H1 (cell line): ENCODE measurements at regions not wholly inside any gene's neighbourhood (a gene's known extent, or its start where the extent isn't known, plus 50 kb on each side); places are given as distances from the start of the nearest gene placed in this dataset.

Experiments
- CTCF ChIA-PET: fragments of 300-600 bp; sonication (Branson Sonifier 250); formaldehyde crosslinking; loops from one replicate; lab custom pipeline; 2021; ENCODE audit not compliant: partially characterized antibody; lab: Charles Lee
- POLR2A ChIA-PET: fragments of 300-600 bp; sonication (Branson Sonifier 250); formaldehyde crosslinking; loops from one replicate; lab custom pipeline; 2021; ENCODE audit warnings: inconsistent platforms; ENCODE audit not compliant: partially characterized antibody; lab: Charles Lee
- DNase-seq, 2 experiments: peaks; one replicate each; pipeline versions ENCODE4 v3.0.0 to v3.0.0-alpha.2; 2010 to 2022; ENCODE audit warnings: low spot score in 2 of 2, low read depth in 1 of 2, mixed read lengths in 1 of 2
- FAIRE-seq: peaks from 2 replicates; lab custom pipeline; 2011; peaks lifted over from hg19 to GRCh38; lab: Jason Lieb, UNC
- H2AFZ ChIP-seq: 2 replicates; pipeline ENCODE4 v1.8.1; 2012; ENCODE audit warnings: low read length, inconsistent platforms
- H2AK5ac ChIP-seq: 2 replicates; pipeline ENCODE4 v1.6.1; 2013; ENCODE audit warnings: low read depth, low read length
- H2BK120ac ChIP-seq: replicated peaks from 2 replicates; pipeline ENCODE3; 2013; ENCODE audit warnings: low read depth, low read length, inconsistent platforms
- H2BK12ac ChIP-seq: 2 replicates; pipeline ENCODE4 v1.6.1; 2013; ENCODE audit warnings: low read depth, low read length
- H2BK15ac ChIP-seq: 2 replicates; pipeline ENCODE4 v1.6.1; 2013; ENCODE audit warnings: low read length
- H2BK20ac ChIP-seq: 2 replicates; pipeline ENCODE4 v1.6.1; 2013; ENCODE audit warnings: low read length
- H2BK5ac ChIP-seq: 2 replicates; pipeline ENCODE4 v1.6.1; 2013; ENCODE audit warnings: low read depth, low read length
- H3K14ac ChIP-seq: 2 replicates; pipeline ENCODE4 v1.6.1; 2013; ENCODE audit warnings: inconsistent platforms; ENCODE audit not compliant: insufficient read length
- H3K18ac ChIP-seq: 2 replicates; pipeline ENCODE4 v1.6.1; 2013; ENCODE audit warnings: low read length; ENCODE audit errors: extremely low read depth
- H3K23ac ChIP-seq: 2 replicates; pipeline ENCODE4 v1.6.1; 2013; ENCODE audit warnings: inconsistent platforms; ENCODE audit not compliant: insufficient read length
- H3K23me2 ChIP-seq: 2 replicates; pipeline ENCODE4 v1.6.1; 2013; ENCODE audit warnings: low read depth, low read length
- H3K27ac ChIP-seq: 2 replicates; pipeline ENCODE4 v1.6.1; 2011; ENCODE audit warnings: low read depth, low read length, inconsistent platforms
- H3K27me3 ChIP-seq, 4 experiments: replicated peaks in 1 of 4; 1 replicate in 1 of 4; 2 replicates in 3 of 4; pipeline versions ENCODE4 v1.6.1 to v1.8.1; 2011 to 2013; ENCODE audit warnings: low read length in 3 of 4, mild to moderate bottlenecking in 3 of 4, inconsistent platforms in 2 of 4, mixed read lengths in 2 of 4, moderate library complexity in 1 of 4; ENCODE audit not compliant: control insufficient read depth in 3 of 4, insufficient read depth in 3 of 4; ENCODE audit errors: extremely low read depth in 1 of 4
- H3K36me3 ChIP-seq, 4 experiments: 2 replicates each; pipeline versions ENCODE4 v1.6.1 to v1.8.1; 2011 to 2013; ENCODE audit warnings: mild to moderate bottlenecking in 4 of 4, low read length in 3 of 4, moderate library complexity in 2 of 4, control low read depth in 1 of 4, inconsistent platforms in 1 of 4; ENCODE audit not compliant: insufficient read depth in 4 of 4, control insufficient read depth in 2 of 4
- H3K4ac ChIP-seq: replicated peaks from 2 replicates; pipeline ENCODE3; 2013; ENCODE audit warnings: low read length, low read depth, mixed read lengths, inconsistent platforms; ENCODE audit not compliant: insufficient read length
- H3K4me1 ChIP-seq, 4 experiments: replicated peaks in 1 of 4; 1 replicate in 1 of 4; 2 replicates in 3 of 4; pipeline versions ENCODE4 v1.6.1 to v1.8.1; 2011 to 2013; ENCODE audit warnings: low read length in 3 of 4, inconsistent platforms in 2 of 4, mixed read lengths in 1 of 4; ENCODE audit not compliant: insufficient read depth in 4 of 4, control insufficient read depth in 3 of 4
- H3K4me2 ChIP-seq, 2 experiments: 2 replicates each; pipeline versions ENCODE4 v1.6.1 to v1.8.1; 2011 to 2013; ENCODE audit warnings: low read depth in 2 of 2, low read length in 2 of 2, control low read depth in 1 of 2, inconsistent platforms in 1 of 2, mild to moderate bottlenecking in 1 of 2; ENCODE audit not compliant: insufficient read depth in 1 of 2
- H3K4me3 ChIP-seq, 4 experiments: fragments of 200-600, 300-600 bp in 1 of 4; sonication (generic), shearing (Covaris generic), sonication (Bioruptor Twin) in 1 of 4; 2 replicates each; pipeline versions ENCODE4 v1.5.1 to v1.8.1; 2011 to 2016; ENCODE audit warnings: low read length in 4 of 4, low read depth in 3 of 4, control low read depth in 2 of 4, inconsistent platforms in 2 of 4, mild to moderate bottlenecking in 2 of 4, mixed read lengths in 1 of 4, moderate library complexity in 1 of 4; ENCODE audit not compliant: insufficient read depth in 2 of 4; ENCODE audit errors: extremely low read depth in 1 of 4
- H3K56ac ChIP-seq: replicated peaks from 2 replicates; pipeline ENCODE3; 2013; ENCODE audit warnings: low read depth, mild to moderate bottlenecking, mixed read lengths, low read length, inconsistent platforms; ENCODE audit not compliant: insufficient read length
- H3K79me1 ChIP-seq: 2 replicates; pipeline ENCODE4 v1.6.1; 2013; ENCODE audit warnings: low read depth, low read length, control low read depth
- H3K79me2 ChIP-seq, 2 experiments: 2 replicates each; pipeline versions ENCODE4 v1.6.1 to v1.8.1; 2012 to 2013; ENCODE audit warnings: low read length in 2 of 2, mild to moderate bottlenecking in 2 of 2, inconsistent platforms in 1 of 2; ENCODE audit not compliant: insufficient read depth in 2 of 2, control insufficient read depth in 1 of 2
- H3K9ac ChIP-seq, 4 experiments: replicated peaks in 1 of 4; 1 replicate in 1 of 4; 2 replicates in 3 of 4; pipeline versions ENCODE4 v1.6.1 to v1.8.1; 2011 to 2013; ENCODE audit warnings: low read depth in 3 of 4, low read length in 3 of 4, control low read depth in 2 of 4, mild to moderate bottlenecking in 2 of 4, moderate library complexity in 2 of 4, inconsistent platforms in 1 of 4; ENCODE audit errors: extremely low read depth in 1 of 4
- H3K9me3 ChIP-seq, 2 experiments: 2 replicates each; pipeline versions ENCODE4 v1.6.1 to v1.8.1; 2012 to 2013; ENCODE audit warnings: mild to moderate bottlenecking in 2 of 2, moderate library complexity in 2 of 2, control low read depth in 1 of 2, inconsistent platforms in 1 of 2, low read depth in 1 of 2, low read length in 1 of 2, mixed read lengths in 1 of 2; ENCODE audit not compliant: insufficient read depth in 2 of 2
- H4K20me1 ChIP-seq, 2 experiments: replicated peaks in 1 of 2; 2 replicates each; pipeline versions ENCODE3 to v1.8.1; 2011 to 2013; ENCODE audit warnings: inconsistent platforms in 2 of 2, low read length in 2 of 2, mild to moderate bottlenecking in 1 of 2; ENCODE audit not compliant: insufficient read depth in 2 of 2, control insufficient read depth in 1 of 2
- H4K5ac ChIP-seq: 2 replicates; pipeline ENCODE4 v1.6.1; 2013; ENCODE audit warnings: low read length, low read depth, mixed read lengths, inconsistent platforms; ENCODE audit not compliant: insufficient read length
- H4K8ac ChIP-seq: 2 replicates; pipeline ENCODE4 v1.8.0; 2013; ENCODE audit warnings: mild to moderate bottlenecking, moderate library complexity, low read length, inconsistent platforms; ENCODE audit not compliant: insufficient read depth; ENCODE audit errors: extremely low read depth
- H4K91ac ChIP-seq: replicated peaks from 2 replicates; pipeline ENCODE3; 2013; ENCODE audit warnings: low read length, mixed read lengths, inconsistent platforms; ENCODE audit not compliant: insufficient read length
- CREB1 ChIP-seq: IDR thresholded peaks from 2 replicates; pipeline ENCODE4 v1.6.1; 2012; ENCODE audit warnings: inconsistent platforms
- EGR1 ChIP-seq: IDR thresholded peaks from 2 replicates; pipeline ENCODE4 v1.6.1; 2011; ENCODE audit warnings: low read depth, low read length, borderline replicate concordance
- EP300 ChIP-seq, 2 experiments: IDR thresholded peaks; 1 replicate in 1 of 2; 2 replicates in 1 of 2; pipeline ENCODE4 v1.6.1; 2011 to 2012; ENCODE audit warnings: low read depth in 2 of 2, low read length in 2 of 2, mild to moderate bottlenecking in 2 of 2, borderline replicate concordance in 1 of 2, inconsistent platforms in 1 of 2, moderate library complexity in 1 of 2
- WGBS, 2 experiments: shearing (Covaris generic) in 1 of 2; methylation state at CpG; one replicate each; pipeline versions ENCODE4 v1.1.6 to v1.1.7; 2013 to 2015; ENCODE audit warnings: low lambda C conversion rate in 2 of 2, mixed read lengths in 2 of 2, inconsistent platforms in 1 of 2, low coverage in 1 of 2, missing lambda C conversion rate in 1 of 2; ENCODE audit not compliant: insufficient replicate concordance in 2 of 2, insufficient coverage in 1 of 2, insufficient read length in 1 of 2; ENCODE audit errors: extremely low coverage in 1 of 2, missing lambda C conversion rate in 1 of 2; 5-methylcytosine and 5-hydroxymethylcytosine counted together

GRCh38 chr2:153196378-153197058, 282.0 kb downstream of the RPRM start:
- no peaks in the 10 kb centered on the region for H3K9me3 ChIP-seq
- H2BK5ac ChIP-seq, result peak overlapping the region; percentile 35; the same call in 1 of the 2 replicates
- H3K56ac ChIP-seq, result no peak overlapping the region
- H3K4me1 ChIP-seq, result peaks cover 0 to 3% (median 1%) of the 10 kb centered on the region in 4 experiments; a peak in 2 of 7 replicates
- no peak overlapping the region for H4K5ac ChIP-seq
- H2AFZ ChIP-seq, result no peak overlapping the region
- no peak overlapping the region for H2BK15ac ChIP-seq
- H3K18ac ChIP-seq, result no peak overlapping the region
- WGBS, 2 experiments, result 94% methylated on average over 8 of the region's 8 CpGs; no CpG with 5 or more reads in 1 of the 2 experiments
- H2BK120ac ChIP-seq, result no peak overlapping the region
- no peak overlapping the region for H3K4ac ChIP-seq
- H3K9ac ChIP-seq, result no peak overlapping the region
- POLR2A ChIA-PET, result no interaction called here
- no peak overlapping the region for H3K4me2 ChIP-seq
- no peak for FAIRE-seq
- no peaks in the 10 kb centered on the region for H3K79me1 ChIP-seq
- H4K8ac ChIP-seq, result peak overlapping the region; percentile 25; the same call in 1 of the 2 replicates
- H3K36me3 ChIP-seq, result no peaks in the 10 kb centered on the region
- H4K20me1 ChIP-seq, result no peaks in the 10 kb centered on the region
- H2BK12ac ChIP-seq, result no peak overlapping the region
- H3K23me2 ChIP-seq, result no peaks in the 10 kb centered on the region; the same call in 1 of the 2 replicates
- TF ChIP-seq EP300 (IDR thresholded peaks at IDR 0.05; ENCODE audit: borderline replicate concordance in 1 of 2, low read depth in 2 of 2, low read length in 2 of 2), result no peak
- no peak for TF ChIP-seq EGR1
- no peak for TF ChIP-seq CREB1
- CTCF ChIA-PET, result interaction anchor here (0.7 to 1.5 kb wide), 5 partner anchors 9 to 271 kb away, joined by 3 to 5 read pairs (median 3); no protein-coding TSS in a partner anchor
- no peak overlapping the region for H3K27ac ChIP-seq
- H2BK20ac ChIP-seq, result no peak overlapping the region
- no peaks in the 10 kb centered on the region for H3K27me3 ChIP-seq
- no peak overlapping the region for H3K4me3 ChIP-seq
- H3K79me2 ChIP-seq, result no peaks in the 10 kb centered on the region
- no peak overlapping the region for H4K91ac ChIP-seq
- H2AK5ac ChIP-seq, result no peak overlapping the region
- no peak overlapping the region for H3K23ac ChIP-seq
- DNase-seq, result no peak
- no peak overlapping the region for H3K14ac ChIP-seq
